GM19463 (cell line): ENCODE measurements at regions not wholly inside any gene's neighbourhood (a gene's known extent, or its start where the extent isn't known, plus 50 kb on each side); places are given as distances from the start of the nearest gene placed in this dataset.

Experiments
- ATAC-seq: cut with Tn5 transposase; IDR thresholded peaks from one replicate; pipeline ENCODE4 v1.9.1; 2021; ENCODE audit warnings: mild to moderate bottlenecking, moderate library complexity; ENCODE audit not compliant: unreplicated experiment

DNA sequence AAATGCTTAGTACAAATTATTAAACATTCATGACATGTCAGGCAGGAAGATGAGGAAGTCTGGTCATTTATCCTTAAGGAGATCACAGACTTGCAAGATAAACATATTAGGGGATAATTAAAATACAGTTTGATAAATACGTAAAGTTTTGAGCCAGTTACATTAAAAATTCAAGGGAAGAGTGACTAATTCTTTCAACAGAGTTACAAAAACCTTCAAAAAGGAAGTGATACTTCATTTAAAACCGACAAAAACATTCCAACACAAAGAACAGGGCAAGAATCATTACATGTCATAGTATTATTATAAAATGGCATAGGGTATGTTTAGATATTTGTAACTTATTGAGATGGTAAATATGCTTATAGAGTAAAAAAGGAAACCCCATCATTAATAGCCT is 636.0 kb downstream of the NR4A2 start:
- ATAC-seq = no peak

DNA sequence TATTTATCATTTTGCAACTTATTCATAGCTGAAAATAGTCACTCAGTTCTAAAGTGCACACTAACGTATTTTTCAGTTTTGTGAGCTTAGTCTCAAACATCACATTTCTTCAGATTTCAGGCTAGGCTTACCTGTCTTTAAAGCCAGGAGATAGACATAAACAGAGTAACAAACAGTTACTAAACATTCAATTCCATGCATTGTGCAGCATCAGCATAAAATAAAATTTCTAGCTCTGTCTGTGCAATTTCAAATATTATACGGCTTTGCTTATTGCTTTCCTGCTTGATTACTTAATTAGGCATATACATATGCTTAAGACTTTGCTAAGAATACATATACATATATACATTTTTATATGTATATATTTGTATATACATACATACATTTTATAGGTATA is 637.0 kb downstream of the NR4A2 start:
- no peak for ATAC-seq

DNA sequence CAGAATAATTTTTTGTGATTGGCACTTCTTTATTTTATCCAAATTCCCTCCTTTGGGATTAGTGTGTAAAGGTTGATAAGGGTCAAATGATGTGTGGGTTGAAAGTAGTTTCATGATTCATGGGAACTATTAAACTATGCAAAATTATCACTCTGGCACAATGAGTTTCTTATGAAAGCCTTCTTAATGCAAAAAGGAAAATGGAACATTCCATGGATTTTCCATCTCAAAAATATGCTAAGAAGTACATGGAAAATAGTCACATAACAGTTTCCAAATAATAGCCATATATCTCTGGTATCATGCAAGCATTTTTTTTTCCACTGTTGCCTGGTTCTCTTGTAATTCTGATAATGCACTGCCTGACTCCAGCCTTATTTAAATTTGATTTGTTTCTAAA is 639.7 kb downstream of the NR4A2 start:
- no peak for ATAC-seq

DNA sequence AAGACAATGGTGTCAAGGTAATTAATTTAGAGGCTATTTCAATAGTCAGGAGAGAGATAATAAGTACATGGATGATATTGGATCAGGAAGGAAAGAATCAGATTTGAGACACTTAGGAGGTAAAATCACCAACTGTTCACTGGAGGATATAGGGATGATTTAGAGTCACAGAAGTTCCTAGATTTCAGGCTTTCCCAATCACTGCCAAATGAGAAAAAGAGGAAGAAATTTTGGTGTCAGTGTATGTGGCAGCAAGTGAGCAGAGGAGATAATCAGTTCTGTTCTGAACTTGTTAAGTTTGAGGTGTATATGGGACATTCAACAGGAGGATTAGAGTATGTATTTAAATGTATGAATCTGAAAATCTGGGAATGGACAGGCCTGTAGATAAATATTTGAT is 640.4 kb downstream of the NR4A2 start:
- no peak for ATAC-seq

DNA sequence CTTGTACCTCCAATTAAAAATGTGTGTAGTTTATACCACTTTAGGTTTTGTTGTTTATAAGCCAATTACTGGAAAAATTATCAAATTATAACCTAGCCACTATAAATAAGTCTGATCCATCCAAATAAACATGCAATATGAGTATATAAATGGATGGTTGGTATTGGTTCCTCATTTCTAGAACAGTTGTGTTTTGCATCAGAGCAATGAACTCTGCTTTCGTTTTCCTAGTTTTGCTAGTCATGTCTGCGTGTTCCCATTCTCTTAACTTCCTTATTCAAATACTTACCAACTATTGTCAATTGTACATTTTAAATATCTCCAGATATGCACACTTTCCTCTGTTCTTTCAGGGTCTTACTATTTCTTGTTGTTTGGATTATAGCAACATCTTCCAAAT is 641.7 kb downstream of the NR4A2 start:
- ATAC-seq = peak; percentile 91

DNA sequence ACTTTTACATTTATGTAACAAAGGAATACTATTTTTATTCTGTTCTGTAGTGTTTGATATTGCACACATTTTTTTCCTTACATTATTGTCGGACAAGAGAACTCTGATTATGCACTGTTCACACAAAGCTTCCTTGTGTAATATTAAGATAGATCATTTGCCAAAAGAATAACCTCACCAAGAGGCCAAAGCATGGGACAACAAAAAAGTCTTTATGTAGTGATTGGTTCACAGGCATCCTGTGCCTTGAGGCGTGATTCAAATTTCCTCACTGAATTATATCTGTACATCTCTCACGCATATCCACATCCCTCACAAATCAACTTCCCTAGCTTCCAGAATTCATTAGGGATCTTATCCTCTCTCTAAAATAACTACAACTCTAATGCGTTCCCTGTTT is 642.7 kb downstream of the NR4A2 start:
- ATAC-seq = no peak

DNA sequence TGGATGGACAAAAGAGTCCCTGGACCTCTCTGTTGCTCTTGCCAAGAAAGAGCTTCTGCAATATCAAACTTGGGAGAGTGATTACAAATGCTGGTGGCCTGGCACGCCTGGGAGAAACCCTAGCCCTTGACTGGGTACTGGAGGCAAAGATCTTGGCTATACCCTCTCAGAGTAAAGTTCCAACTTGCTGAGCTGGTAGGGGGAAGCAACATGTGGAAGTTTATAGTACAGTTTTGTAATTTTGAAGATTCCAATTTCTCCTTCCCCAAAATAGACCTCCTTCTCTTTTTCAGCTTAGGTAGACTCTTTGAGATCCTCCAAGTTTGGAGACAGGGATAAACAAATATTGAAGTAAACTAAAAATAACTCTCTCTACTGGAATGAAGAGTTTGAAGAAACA is 645.3 kb downstream of the NR4A2 start:
- ATAC-seq = no peak

DNA sequence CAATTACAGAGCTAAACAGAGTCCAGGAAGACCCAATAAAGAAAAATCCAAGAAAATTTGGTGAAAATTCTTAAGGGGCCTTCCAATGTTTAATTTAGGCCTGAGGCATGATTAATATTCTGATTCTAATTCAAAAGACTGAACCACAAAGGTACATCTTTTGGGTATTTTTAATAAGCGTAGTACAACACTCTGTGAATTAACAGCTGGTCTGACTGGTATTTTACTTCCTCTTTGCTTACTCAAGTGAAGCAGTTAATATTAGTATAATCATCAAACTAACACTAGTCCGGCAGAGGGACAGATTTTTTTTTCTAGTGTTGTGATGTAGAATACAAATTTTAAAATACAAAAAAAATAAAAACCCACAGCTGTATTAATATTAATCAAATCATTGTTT is 652.9 kb downstream of the NR4A2 start:
- ATAC-seq = peak; percentile 82

DNA sequence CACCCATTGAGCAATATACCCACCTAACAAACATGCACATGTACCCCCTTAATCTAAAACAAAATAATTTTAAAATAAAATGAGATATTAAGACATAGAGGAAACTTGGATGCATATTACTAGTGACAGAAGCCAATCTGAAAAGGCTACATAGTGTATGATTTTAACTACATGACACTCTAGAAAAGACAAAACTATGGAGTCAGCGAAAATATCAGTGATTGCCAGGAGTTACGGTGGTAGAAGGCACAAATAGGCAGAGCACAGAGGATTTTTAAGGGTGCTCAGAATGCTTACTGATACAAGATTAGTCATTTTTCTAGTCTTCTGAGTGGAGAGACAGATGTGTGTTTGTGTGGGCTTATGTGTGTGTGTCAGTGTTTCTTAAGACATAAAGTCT is 656.6 kb downstream of the NR4A2 start:
- no peak for ATAC-seq

DNA sequence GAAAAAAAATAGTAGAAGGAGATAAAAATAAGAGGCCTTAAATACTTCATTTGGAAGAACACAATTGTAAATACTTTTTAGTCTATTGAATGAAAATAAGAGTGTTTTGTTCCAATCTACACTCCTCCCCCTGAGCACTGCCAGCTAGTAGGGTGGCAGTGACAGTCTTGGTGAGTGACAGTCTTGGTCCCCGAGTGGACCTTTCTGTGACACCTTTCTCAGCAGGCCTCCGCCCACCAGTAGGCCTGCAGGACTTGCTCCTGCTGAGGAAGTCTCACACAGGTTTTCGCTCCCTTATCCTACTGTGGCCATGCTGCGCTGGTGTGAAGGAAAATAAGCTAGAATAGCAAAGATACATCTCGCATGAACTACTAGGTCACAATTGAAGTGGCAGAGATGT is 666.8 kb downstream of the NR4A2 start:
- ATAC-seq = no peak

DNA sequence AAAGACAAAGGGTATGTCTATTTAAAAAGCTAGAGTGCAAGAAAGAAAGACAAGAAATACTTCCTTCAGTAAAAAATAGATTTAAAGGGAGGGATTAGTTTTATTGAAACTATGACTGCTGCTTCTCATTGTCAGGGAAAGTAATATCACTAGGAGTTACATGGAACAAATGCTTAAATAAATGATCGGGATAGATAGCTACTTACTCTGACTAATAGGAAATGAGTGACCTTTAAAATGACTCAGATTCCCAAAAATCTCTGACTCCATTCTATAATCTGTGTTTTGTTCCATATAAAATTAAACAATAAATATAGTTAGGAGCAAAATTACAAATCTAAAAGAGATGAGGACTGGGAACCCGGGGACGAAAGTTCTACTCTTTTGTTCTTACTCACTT is 669.3 kb downstream of the NR4A2 start:
- no peak for ATAC-seq

DNA sequence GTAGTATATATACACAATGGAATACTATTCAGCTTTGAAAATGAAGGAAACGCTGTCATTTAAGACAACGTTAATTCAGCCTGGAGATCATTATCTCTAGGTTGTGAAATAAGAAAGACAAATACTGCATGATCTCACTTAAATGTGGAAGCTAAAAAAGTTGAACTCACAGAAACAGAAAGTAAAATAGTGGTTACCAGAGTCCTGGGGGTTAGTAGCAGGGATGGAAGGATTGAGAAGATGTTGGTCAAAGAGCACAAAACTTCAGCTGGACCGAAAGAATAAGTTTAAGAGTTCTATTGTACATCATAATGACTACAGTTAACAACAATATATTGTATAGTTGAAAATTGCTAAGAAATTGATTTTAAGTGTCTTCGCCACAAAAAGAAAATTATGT is 670.3 kb downstream of the NR4A2 start:
- no peak for ATAC-seq

DNA sequence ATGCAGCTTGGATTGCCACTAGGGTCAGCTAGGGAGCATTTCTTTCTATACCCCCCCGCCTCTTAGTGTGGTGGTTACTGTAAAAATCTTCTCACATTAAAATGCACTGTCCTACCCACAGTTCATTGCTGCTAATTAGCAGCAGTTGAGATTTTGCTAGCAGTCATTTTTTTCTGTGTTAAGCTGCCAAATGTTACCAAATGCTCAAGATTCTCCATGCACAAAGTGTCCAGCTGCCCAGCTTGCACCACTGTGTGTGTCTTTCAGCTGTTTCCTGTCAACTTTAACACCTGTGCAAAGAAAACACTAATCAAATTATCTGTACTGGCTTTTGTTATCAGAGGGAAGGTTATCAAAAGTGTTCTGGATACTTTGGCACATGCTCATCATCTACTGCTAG is 679.3 kb downstream of the NR4A2 start:
- ATAC-seq = no peak

DNA sequence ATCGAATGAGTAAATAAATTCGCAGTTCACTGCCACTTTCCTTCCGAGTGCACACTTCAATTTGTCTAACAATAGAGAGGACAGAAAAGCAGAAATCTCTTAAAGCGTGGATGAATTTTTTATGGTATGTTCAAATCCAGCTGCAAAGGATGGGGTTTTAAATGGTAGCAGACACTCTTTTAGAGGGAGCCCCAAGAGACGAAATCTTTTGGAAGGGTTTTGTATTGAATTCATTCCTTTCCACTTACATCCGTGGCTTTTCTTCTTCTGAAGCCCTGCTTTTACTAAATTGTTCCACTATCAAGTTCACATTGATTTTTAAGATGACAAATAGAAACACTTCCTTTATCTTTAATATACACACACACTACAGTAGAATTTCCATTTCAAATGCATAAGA is 680.7 kb downstream of the NR4A2 start:
- ATAC-seq = no peak

DNA sequence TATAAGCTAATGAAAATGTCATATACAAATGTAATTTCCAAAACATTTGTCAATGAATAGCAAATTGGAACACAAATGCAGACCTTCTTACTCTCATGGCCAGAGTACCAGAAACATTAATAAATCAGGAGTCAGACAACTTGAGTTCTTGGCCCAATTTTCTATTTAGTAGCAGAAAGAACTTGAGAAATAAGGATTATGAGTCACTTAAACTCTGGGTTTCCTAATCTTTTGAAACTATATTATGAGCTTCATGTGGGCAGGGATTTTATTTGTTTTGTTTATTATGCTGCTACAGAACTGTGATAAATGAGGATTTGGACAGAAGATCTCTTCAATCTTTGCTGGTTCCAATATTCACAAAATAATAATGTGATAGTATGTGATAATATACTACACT is 686.7 kb downstream of the NR4A2 start:
- no peak for ATAC-seq

DNA sequence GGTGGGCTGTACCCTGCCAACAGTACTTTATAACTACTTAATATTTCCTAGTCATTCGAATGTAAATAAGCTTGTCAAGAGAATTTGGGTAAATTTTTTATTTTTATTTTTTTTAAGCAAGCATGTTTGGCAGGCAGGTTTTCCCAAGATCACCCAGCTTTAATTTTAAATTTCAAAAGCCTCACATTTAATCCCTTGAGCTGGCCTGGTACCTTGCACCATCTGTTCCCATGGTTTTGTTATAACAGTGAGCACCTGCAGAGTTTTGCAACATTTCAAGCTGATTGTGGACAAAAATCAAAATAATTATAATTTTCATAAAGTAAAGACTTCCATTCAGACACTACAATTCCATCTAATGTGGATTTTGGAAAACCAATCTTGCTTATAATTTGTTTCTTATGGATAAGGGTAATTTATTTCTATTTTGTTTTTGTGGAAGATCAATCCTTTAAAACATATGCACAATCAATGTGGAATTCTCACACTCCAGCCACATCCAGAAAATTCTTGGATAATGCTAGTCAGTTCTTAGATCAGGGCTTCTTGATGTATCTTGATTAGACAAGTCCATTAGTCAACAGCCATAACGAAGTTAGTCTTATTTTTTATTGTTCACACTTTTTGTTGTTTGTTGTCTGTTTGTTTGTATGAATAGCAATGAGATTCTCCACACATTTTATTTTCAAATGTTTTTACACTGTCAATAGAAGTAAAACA is 689.3 kb downstream of the NR4A2 start:
- ATAC-seq = no peak

DNA sequence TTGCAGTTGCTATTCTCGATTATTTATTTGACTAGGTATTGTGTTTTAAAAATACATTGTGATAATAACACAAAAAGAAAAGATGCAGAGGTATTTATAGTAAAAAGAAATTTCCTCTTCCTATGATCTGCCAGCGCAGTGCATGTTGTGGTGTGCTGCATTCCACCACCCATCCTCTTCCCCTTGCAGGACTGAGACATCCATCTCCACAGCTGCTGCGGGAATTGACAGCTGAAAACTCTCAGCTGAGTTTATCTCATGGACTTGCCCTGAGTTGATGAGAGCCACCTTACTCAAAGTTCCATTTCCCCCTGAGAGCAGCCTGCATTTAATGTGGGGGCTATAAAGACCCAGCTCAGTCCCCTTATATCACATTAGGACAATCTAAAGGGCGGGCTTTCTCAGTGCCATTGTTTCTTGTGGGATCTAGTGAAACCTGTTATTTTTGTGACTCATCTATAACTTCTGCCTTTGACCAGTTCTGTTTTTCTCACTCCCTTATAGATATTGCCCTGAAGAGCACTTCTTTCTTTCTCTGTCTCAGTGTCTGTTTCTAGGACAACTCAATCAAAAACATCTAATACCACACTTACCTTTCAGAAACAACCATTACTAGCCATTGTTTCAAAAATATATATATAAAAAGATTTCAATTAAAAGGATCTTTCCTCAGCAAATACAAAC is 698.5 kb downstream of the NR4A2 start:
- ATAC-seq = peak; percentile 97

DNA sequence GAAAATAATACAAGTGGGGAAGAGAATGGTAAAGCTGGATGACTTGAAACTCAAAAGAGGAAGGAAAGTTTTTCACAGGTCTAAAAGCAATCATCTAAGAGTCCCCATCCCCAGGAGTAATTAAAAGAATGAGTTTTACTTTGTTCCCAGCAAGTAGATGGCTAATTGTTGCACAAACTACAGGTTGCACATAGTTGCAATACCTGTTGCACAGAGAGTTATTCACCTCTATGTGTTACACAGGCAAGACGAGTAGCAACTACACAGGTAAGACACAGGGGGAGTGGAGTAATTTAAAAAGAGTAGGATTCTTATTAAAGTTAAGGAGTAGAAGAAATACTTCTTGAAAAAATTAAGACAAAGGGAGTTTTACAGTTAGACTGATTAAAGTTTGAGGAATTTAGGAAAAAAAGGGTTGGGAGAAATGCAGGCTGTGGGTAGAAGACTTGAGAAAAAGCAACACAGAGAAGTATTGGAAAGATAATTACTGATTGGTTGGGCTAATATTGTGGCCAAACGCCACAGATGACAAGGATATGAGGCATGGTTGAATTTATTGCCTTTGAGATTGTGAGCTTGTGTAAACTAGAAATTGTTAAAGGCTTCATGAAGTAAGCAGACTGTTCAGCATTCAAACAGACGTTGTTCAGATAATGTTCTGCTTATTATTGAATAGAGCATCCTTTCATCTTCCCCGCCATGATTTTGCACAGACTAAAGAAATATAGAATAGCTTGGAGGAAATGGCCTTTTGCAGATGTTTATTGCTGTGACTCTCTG is 699.3 kb downstream of the NR4A2 start:
- no peak for ATAC-seq

DNA sequence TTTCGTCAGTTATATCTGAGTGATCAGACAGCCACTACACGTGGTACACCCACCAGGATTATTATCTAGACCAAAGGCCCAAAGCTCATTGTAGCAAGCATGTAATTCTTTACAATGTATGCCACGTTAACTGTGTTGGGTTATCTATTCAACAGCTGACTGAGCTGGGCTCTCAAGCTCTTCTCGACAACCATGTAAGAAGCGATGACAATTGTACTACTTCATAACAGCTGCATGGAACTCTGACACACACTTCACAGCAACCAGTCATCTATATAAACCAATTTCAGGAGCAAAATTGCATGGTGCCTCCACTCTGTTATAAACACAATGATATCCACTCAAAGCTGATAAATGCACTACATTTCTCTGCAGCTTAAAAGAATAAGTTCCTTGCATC is 701.8 kb downstream of the NR4A2 start:
- no peak for ATAC-seq

DNA sequence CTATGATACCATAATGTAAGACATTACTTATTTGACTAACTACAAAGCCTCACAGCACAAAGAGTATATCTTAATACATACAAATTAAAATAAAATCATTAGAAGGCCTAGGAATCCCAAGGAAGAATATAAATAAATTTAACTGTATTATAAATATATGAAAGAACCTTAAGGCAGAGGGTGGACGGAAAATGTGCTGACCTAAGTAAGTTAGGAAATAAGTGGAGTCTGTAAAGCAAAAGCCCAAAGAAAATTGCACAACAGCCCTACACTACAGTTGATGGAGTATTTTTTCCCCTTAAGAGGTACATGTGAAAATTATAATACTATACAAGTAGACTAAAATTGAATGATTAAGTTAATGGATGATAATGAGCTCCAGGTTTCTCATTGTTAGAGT is 710.1 kb downstream of the NR4A2 start:
- no peak for ATAC-seq

DNA sequence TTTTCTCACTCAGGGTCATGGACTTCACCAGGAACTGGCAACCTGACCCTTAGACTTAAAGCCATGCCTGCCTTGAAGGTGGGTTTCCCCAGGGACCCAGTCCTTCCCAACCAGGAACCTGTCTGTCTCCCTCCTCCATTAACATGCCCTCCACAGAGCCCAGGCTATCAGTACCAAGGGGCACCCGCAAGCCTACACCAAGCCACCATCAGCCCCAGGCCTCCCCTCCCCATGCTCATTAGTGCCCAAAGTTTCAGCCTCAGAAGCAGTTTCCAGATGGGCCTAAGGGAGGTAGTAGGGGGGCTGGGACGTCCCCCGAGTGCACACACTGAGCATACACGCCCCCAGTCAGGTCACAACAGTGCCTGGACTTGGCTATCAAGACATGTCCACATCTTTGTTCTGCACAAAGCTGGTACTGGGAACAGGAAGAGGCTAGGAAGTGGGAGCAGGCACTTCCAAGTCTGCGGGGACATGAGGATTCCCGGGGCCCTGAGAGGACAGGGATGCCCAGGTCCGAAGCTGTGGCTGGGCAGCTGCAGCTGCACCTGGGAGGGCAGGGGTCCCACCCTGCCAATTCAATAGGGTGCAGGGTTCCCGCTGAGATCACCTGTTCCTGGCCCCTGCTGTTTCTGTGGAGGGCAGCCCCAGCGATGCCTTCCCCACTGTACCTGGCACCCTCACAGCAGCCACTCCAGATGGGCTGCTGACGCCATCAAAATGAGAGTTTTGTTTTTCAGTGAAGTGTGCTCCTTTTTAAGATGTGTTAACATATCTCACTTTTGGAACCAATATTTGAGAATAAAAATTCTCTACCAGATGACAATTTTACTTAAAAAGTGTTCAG is 731.4 kb downstream of the NR4A2 start:
- no peak for ATAC-seq
